GM21619 (cell line): ENCODE measurements at regions not wholly inside any gene's neighbourhood (a gene's known extent, or its start where the extent isn't known, plus 50 kb on each side); places are given as distances from the start of the nearest gene placed in this dataset.

ENCODE experiments used
- ATAC-seq: cut with Tn5 transposase; IDR thresholded peaks from one replicate; pipeline ENCODE4 v1.9.1; 2021; ENCODE audit not compliant: unreplicated experiment

DNA sequence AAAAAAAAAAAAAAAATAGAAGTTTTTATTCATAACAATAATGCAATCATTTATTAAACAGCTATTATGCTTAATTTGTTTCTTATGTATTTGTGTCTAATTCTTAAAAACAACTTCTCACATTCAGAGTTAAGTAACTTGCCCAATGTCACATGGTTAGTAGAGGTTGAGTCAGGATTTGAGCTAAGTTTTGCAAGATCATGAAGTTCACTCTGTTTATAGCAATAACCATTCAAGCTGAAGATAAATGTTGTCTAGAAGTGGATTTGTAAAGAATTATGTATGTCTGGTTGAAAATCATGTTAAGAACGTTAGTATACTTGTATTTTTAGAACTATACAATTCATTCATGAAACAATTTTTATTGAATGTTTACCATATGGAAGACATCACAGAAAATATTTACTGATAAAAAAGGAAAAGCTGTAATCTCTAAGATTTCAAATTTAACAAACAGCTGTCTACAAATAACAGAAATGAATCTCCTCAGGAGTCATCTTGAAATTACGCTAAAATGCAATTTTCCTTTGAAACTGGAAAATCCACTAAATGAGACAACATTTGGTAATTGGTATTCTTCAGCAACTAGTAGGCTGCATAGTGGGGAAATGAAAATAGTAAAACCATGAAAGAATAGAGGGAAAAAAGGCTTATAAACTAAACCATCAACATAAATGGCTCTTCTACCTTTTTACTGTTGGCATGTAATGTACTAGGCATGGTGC, 70.5 kb upstream of the AHR start:
- no peak for ATAC-seq

DNA sequence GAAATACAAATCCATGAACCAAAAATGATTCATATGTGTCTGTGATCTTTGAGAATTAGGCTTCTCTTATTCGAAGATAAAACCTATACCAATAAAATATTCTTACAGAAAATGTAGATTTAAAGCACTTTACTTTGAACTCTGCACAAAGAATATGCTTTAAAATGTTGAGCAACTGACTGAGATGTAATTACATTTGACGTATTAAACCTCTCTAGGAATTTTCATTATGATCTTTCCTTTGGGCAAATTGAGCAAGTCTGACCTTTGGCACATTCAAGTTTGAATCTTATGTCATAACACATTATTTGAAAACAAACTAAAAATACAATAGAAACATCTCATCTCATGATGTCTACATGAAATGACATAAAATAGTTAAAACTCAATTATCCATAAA, 69.2 kb upstream of the AHR start:
- no peak for ATAC-seq

DNA sequence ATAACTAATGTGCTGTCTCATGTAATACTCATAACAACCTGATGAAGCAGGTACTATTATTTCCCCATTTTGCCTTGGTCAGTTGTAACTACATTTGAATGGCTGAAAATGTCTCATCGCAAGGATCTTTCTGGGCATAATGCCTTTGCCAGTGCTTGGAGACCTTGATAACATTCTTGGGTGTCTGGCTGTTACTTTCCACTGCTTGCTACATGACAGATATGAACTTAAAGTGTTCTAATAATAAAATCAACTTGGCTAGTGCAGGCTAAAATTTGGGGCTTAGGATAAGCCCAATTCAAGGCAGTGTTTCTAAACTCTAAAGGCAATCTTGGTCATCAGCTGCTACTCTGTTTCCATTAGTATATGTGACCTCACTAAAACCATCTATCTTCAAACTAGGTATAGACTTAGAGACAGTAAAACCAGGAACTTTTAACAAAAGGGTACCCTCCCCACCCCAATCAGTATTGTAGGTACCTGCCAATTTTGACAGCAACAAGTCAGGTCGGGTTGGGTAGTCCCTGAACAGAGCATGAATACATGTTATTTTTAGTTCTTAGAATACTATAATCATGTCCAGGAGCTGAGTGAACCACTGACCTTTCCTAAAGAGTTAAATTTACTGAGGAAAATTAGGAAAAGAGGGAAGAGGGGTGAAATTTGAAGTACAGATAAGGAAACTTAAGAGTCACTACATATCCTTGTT, 68.2 kb upstream of the AHR start:
- ATAC-seq = no peak

DNA sequence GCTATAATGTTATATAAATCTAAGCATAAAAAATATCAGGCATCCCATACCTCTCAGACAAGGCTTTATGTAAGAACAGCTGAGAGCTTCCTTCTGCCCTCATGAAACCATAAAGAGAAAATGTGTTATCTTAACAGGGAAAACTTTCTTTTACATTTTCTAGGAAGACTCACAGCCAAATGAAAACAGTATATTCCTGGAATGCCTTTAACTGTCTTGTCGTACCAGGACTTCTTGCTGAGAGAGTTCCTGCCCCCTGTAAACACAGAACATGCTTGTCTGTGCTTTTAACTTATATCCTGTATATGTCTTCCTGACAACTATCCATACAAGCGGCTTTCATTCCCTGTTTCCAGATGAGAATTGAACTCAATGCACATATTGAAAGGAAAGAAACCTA, 64.8 kb upstream of the AHR start:
- ATAC-seq = no peak

DNA sequence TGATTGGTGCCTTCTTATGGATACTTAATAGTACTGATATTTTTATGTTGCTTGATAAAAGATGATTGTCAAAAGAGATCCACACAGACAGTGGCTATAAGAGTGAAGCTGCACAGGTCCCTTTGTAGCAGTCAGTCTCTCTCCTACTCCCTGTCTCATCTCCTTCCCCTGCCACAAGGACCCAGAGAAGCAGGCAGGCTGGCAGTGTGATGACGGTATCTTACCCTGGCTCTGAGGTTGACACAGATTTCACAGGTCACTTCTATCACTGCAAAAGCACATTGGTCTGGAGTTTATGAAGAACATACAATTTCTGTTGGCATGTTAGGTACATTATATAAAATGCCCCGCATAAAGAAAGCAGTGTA, 64.4 kb upstream of the AHR start:
- ATAC-seq = peak; percentile 30

- peak; percentile 99 for ATAC-seq
Measured at GRCh38 chr7:17234398-17235031, 63.9 kb upstream of the AHR start.

DNA sequence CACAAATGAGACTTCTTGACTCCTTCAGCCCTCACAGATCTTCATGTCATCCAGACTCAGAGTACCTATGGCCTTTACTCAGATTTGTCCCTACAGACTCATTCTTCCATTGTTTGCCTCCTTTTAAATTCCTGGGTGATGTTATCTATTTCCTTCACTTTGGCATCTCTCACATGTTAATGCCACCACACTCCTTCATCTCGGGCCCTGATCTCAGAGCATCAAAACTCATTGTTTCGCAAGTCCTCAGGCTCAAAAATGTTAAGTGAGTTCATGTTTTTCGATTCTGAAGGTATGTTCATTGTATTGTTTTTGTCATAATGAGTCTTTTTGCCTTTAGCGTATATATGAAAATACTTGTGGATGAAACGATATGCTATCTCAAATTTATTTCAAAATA, 62.3 kb upstream of the AHR start:
- no peak for ATAC-seq

- no peak for ATAC-seq
Measured at GRCh38 chr7:17236603-17237002, 61.8 kb upstream of the AHR start.

- no peak for ATAC-seq
Measured at GRCh38 chr7:17239046-17239445, 59.4 kb upstream of the AHR start.

- ATAC-seq = no peak
Measured at GRCh38 chr7:17239683-17240521, 58.5 kb upstream of the AHR start.

DNA sequence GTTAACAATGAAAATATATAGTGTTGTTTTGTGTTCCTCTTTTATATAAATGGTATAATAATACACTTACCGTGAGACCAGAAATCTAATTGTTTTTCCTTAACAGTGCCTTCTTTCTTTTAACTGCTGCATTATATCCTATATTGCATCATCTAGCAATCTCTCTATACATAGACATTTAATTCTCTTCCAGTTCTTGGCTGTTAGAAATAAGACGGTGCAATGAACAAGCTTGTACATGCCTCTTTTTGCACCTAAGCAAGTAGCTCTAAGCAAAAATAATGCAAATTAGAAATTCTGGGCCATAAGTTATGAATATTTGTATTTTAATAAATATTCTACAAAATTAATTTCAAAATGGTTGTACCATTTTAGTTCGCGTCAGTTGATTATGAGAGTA, 55.9 kb upstream of the AHR start:
- ATAC-seq = no peak

DNA sequence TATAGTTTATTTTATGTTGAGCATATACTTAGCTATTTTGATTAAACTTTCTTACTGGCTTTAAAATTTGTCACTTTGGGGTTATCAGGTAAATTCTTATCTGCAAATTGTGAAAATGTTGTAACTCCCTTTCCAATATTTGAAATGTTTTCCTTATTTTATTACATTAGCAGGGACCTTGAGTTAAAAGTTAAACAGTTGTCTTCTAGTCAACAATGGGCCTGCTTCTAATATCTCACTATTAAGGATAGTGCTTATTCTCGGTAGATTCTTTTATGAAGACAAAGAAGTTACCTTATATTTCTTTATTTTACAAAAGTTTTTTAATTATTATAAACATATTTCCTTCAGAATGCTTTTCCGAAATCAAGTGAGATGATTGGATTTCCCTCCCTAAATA, 53.7 kb upstream of the AHR start:
- ATAC-seq = no peak

- no peak for ATAC-seq
Measured at GRCh38 chr7:17247357-17247756, 51.1 kb upstream of the AHR start.

DNA sequence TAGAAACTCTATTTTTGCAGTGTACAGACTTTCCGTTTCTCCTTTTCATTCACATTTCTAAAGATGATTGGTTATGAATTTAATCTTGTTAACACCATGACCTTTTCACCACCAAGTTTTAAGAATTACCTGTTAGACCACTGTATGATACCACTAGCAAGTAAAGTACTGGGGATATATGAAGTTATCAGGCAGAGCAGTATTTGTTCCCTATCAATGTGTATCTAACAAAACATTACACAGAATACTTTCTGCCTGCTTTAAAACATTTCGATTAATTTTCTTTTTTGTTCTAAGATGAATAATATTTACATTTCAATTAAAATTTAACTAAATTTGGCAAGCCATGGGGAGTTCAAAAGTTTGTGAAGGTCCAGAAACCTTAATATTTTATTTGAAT, 49.9 kb upstream of the AHR start:
- ATAC-seq = no peak
